HG03460 (cell line): ENCODE measurements at regions not wholly inside any gene's neighbourhood (a gene's known extent, or its start where the extent isn't known, plus 50 kb on each side); places are given as distances from the start of the nearest gene placed in this dataset.
"Not testable (repeated sequence)": the region's sequence is repeated elsewhere in the genome, so short reads cannot be mapped to it uniquely, and the experiment has no call there.

Experiments
- ATAC-seq: cut with Tn5 transposase; IDR thresholded peaks from one replicate; pipeline ENCODE4 v1.9.1; 2021; ENCODE audit not compliant: unreplicated experiment

DNA sequence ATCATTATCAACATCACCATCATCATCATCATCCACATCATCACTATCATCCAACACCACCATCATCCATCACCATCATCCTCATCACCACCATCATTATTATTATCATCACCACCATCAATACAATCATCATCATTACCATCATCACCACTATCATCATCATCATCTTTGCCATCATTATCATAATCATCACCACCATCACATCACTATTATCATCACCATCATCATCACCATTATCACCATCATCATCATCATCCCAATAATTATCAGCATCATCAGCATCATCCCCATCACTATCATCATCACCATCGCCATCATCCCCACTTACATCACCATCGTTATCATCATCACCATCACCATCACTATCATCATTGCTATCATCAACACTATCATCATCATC, 1021.9 kb upstream of the PRKX start:
- no peak for ATAC-seq

GRCh38 chrX:4710618-4711433, 997.4 kb upstream of the PRKX start:
- ATAC-seq = peak; percentile 77

GRCh38 chrX:4708970-4709760, 995.7 kb upstream of the PRKX start:
- no peak for ATAC-seq

DNA sequence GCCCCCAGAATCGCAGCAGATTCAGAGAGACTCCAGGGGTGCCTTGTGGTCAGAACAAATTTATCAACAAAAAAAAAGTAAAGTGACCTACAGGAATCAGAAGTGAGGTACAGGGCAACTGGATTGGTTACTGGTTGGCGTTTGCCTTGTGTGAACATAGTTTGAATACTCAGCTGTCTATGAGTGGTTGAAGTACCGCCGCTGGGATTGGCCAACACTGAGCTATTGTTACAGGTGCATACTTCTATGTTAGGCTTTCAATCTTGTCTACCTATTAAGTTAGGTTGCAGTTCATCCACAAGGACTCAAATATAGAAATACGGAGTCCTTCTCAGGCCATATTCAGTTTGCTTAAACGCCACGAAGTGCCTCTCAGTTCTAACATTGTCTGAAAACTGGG, 993.5 kb upstream of the PRKX start:
- no peak for ATAC-seq

DNA sequence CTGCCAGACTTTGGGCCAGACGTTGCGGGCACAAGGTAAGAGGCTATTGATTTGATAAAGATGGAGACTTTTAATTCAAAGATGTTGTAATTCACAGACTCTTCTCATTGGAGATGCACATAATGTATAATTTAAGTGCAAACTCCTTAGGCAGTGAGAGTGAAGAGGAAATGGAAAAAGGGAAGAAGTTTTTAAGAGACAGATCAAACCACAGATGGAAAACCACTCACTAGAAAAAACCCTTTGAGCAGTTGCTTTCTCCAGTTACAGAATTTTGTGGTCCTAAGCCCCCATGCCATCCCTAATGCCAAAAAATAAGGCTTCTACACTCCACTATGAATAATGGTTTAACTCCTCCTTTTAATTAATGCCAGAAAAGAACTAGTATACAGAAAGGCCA, 977.1 kb upstream of the PRKX start:
- ATAC-seq = no peak

- ATAC-seq = no peak
Observed at GRCh38 chrX:4682636-4683035, 969.2 kb upstream of the PRKX start.

DNA sequence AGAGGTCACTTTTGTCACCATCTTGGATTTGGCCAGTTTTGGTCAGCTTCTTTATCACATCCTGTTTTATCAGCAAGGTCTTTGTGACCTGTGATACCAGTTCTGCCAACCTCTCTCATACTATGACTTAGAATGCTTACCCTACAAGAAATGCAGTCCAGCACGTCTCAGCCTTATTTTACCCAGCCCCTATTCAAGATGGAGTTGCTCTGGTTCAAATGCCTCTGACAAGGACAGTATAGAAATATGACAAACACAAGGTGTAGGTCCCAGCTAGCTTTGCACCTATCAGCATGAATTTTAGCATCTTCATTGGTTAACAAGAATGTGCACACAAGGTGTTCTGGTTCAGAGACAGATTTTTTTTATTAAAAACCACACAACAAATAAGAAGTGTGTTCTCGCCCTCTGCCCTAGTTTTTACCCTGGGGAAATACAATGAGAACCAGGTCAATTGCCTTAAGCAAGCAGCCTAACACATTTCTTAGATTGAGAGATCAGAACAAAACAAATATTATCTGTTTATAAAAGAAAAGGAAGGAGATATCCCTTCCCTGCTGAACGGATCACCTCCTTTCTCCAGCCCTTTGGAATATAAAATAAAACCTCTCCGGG, 962.3 kb upstream of the PRKX start:
- no peak for ATAC-seq

DNA sequence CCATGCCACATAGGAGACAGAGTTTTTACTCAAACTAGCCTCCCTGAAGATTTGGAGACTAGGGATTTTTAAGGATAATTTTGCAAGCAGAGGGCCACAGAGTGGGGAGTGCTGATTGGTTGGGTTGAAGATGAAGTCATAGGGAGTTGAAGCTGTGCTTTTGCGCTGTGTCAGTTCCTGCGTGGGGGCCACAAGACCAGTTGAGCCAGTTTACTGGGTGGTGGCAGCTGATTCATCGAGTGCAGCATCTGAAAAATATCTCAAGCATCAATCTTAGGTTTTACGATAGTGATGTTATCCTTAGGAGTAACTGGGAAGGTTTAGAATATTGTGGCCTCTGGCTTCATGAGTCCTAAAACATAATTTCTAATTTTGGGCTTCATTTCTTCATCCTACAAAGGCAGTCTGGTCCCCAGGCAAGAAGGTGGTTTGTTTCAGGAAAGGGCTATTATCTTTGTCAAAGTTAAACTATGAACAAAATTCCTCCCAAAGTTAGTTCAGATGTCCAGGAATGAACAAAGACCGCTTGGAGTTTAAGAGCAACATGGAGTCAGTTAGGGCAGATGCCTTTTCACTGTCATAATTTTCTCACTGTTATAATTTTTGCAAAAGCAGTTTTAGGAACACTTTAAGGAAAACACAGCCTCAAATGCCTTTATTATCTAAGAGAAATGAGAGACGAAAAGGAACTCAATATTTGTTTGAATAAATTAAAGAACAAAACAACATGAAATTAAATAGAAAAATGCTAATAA, 960.8 kb upstream of the PRKX start:
- ATAC-seq = no peak

DNA sequence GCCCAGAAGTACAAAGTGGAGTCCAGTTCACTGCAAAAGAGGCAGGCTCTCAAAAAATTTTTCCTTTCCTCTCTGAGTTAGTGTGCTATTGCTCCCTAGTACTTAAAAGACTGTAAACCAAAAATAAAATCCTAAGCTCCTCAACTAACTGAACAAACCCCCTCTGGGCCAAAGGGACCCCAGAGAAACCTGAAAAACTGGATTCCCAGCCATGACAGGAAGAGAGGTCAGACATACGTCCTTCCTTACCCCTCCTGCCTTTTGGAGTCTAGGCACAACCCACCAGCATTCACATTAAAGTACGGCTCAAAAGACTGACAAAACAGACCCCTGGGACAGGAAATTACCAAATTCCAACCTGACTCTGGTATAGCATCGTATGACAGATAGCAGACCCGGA, 957.9 kb upstream of the PRKX start:
- no peak for ATAC-seq

DNA sequence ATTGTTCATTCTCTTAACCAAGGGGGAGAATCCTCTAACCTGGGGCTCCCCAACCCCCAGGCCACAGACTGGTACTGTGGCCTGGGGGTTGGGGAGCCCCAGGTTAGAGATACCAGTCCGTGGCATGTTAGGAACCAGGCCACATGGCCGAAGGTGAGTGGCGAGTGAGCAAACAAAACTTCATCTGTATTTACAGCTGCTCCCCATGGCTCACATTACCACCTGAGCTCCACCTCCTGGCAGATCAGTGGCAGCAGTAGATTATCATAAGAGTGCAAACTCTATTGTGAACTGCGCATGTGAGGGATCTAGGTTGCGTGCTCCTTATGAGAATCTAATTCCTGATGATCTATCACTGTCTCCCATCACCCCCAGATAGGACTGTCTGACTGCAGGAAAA, 957.2 kb upstream of the PRKX start:
- ATAC-seq = no peak

DNA sequence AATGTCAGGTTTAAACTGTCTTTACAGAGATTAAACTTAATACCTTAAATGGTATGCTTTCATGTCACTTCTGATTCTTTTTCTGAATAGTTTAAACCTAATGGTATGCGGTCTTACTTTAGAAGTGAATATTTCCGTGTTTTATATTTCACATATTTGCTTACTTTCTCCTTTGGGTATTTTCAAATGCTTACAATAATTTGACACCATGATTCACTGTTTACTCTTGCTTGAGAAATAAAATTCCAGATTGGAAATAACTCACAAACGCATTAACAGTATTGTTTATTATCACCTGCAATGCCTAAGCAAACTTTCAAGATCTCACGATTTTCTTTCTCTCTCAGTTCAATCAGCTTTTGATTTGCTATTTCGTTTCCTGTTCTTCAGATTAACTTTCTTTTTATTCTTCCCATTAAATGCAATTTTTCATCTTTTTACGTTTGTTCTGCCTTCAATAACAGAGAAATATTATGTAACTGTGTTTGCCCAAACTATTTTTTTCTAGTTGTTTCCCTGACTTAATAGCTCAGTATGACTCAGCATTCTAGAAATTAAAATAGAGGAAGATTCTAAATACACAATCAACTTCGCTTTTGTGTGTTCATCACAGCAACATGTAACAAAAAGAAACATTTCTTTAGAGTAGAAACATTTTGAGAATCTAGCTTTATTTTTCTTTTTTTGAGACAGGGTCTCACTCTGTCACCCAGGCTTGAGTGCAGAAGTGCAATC, 955.5 kb upstream of the PRKX start:
- no peak for ATAC-seq

DNA sequence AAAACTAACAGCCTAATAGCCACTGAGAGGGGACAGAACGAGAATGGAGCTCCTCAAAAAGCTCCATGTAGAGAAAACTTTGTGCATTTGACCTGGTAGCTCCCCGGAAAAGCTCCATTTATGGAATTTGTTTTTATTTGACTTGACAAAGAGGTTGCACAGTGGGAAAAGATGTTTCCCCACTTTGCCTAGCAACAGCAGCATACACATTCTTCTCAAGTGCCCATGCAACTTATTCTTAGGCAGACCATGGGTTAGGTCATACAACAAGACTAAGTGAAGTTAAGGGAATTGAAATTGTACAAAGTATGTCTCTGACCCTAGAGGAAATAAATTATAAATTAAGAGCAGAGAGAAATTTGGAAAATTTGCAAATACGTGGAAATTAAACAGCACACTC, 949.6 kb upstream of the PRKX start:
- no peak for ATAC-seq

DNA sequence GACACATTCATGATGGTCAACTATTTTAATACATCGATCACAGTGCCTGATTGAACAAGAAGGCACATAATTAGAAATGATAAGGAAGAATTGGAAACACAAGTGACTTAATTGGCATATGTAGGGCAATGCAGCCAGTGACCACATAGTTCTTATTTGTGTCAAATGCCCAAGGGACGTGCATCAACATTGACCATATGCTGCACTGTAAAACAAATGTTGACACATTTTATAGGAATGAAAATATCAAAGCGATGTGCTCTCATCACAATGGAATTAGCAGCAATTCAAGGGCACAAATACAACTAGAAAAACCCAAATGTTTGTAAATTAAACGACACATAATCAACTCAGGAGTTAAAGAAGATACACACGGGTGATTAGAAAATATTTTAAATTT, 948.3 kb upstream of the PRKX start:
- ATAC-seq = no peak

GRCh38 chrX:4656419-4656818, 943.0 kb upstream of the PRKX start:
- no peak for ATAC-seq

- ATAC-seq = no peak
Observed at GRCh38 chrX:4655743-4656142, 942.3 kb upstream of the PRKX start.

DNA sequence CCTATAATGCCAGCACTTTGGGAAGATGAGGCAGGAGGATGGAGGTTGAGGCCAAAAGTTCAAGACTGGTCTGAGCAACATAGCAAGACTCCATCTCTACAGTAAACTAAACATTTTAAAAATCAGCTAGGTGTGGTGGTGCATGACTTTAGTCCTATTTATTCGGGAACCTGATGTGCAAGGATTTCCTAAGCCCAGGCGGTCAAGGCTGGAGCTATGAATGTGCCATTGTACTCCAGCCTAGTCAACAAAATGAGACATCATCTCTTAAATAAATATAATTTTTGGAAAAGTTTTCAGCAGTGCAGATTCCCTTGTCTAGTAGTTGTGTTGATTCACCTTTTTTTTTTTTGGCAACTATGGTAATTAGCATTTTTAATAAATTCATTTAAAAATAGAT, 928.7 kb upstream of the PRKX start:
- ATAC-seq = no peak

GRCh38 chrX:4638036-4638435, 924.6 kb upstream of the PRKX start:
- no peak for ATAC-seq

GRCh38 chrX:4627414-4627813, 914.0 kb upstream of the PRKX start:
- ATAC-seq = no peak

- ATAC-seq = no peak
Observed at GRCh38 chrX:4622486-4623167, 909.2 kb upstream of the PRKX start.

DNA sequence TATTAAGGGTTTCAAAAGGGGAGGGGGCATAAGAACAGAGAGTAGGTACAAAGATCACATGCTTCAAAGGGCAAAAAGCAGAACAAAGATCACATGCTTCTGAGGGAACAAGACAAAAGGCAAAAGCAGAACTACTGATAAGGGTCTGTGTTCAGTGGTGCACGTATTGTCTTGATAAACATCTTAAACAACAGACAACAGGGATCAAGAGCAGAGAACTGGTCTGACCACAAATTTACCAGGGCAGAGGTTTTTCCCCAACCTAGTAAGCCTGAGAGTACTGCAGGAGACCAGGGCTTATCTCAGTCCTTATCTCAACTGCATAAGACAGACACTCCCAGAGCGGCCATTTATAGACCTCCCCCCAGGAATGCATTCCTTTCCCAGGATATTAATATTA, 900.2 kb upstream of the PRKX start:
- ATAC-seq = not testable (repeated sequence)
